A673 (cell line): ENCODE measurements at regions not wholly inside any gene's neighbourhood (a gene's known extent, or its start where the extent isn't known, plus 50 kb on each side); places are given as distances from the start of the nearest gene placed in this dataset.

ENCODE experiments used
- BruUV-seq: library from RNA; stranded (reverse); fragments of 400-500 nt; replicated peaks from 2 replicates; lab custom pipeline; 2021; lab: Mats Ljungman, UMichigan
- CTCF ChIA-PET: fragments of 300-600 bp; sonication (Branson Sonifier 250); formaldehyde crosslinking; loops from one replicate; lab custom pipeline; 2022; ENCODE audit warnings: antibody characterized with exemption; lab: Charles Lee
- POLR2A ChIA-PET: fragments of 300-600 bp; sonication (Branson Sonifier 250); formaldehyde crosslinking; loops from one replicate; lab custom pipeline; 2022; ENCODE audit warnings: antibody characterized with exemption; ENCODE audit not compliant: low non-redundant PET; lab: Charles Lee
- DNase-seq: peaks from one replicate; pipeline ENCODE4 v3.0.0-alpha.2; 2015; ENCODE audit warnings: low spot score
- H3K27ac ChIP-seq: fragments of 200-600 bp; sonication (generic); 2 replicates; pipeline ENCODE4 v1.5.1; 2016; ENCODE audit warnings: mixed run types, low read depth, mild to moderate bottlenecking, mixed read lengths, antibody characterized with exemption, low read length; ENCODE audit not compliant: poor library complexity, severe bottlenecking
- H3K27me3 ChIP-seq: fragments of 200-600 bp; sonication (generic); replicated peaks from 2 replicates; pipeline ENCODE4 v1.6.1; 2017; ENCODE audit warnings: mixed run types, low read depth, mild to moderate bottlenecking, mixed read lengths, antibody characterized with exemption, low read length; ENCODE audit not compliant: insufficient read depth, poor library complexity
- H3K36me3 ChIP-seq: fragments of 200-600 bp; sonication (generic); 2 replicates; pipeline ENCODE4 v1.6.1; 2016; ENCODE audit warnings: mixed run types, mild to moderate bottlenecking, mixed read lengths, antibody characterized with exemption, low read length; ENCODE audit not compliant: insufficient read depth, poor library complexity, severe bottlenecking
- H3K4me1 ChIP-seq: fragments of 200-600 bp; sonication (generic); 2 replicates; pipeline ENCODE4 v1.6.1; 2017; ENCODE audit warnings: mixed run types, mild to moderate bottlenecking, mixed read lengths, antibody characterized with exemption, low read length; ENCODE audit not compliant: insufficient read depth, poor library complexity, severe bottlenecking
- H3K4me3 ChIP-seq: fragments of 200-600 bp; sonication (generic); 2 replicates; pipeline ENCODE4 v1.5.1; 2016; ENCODE audit warnings: low read depth, mixed run types, mild to moderate bottlenecking, mixed read lengths, low read length; ENCODE audit not compliant: poor library complexity, severe bottlenecking
- H3K9me3 ChIP-seq: fragments of 200-600 bp; sonication (generic); 2 replicates; pipeline ENCODE4 v1.6.1; 2016; ENCODE audit warnings: mixed run types, low read depth, mild to moderate bottlenecking, mixed read lengths, antibody characterized with exemption, low read length; ENCODE audit not compliant: poor library complexity, severe bottlenecking
- EZH2 ChIP-seq: fragments of 200-600 bp; sonication (generic); IDR thresholded peaks from 2 replicates; pipeline ENCODE4 v1.6.1; 2017; ENCODE audit warnings: borderline replicate concordance, low read depth, mild to moderate bottlenecking, mixed read lengths, antibody characterized with exemption, low read length; ENCODE audit not compliant: poor library complexity, severe bottlenecking
- intact Hi-C: fragments of 100-400 bp; cut with micrococcal nuclease; formaldehyde crosslinking; loops from one replicate; pipeline ENCODE4 v1.10.0; 2022; ENCODE audit not compliant: unreplicated experiment
- TF ChIP-seq, protein P1 (sequence below): fragments of 300-800, 200-600 bp; sonication (generic); conservative IDR thresholded peaks from 2 replicates; pipeline ENCODE4 v1.5.1; 2017; ENCODE audit warnings: low read depth, mild to moderate bottlenecking, antibody characterized with exemption, low read length, moderate library complexity, mixed read lengths

- CTCF ChIA-PET, result no interaction called here
- H3K27me3 ChIP-seq, result peaks cover 57% of the 10 kb centered on the region
- H3K4me3 ChIP-seq, result no peak overlapping the region
- BruUV-seq, result no TSS peak
- no peak overlapping the region for H3K27ac ChIP-seq
- TF ChIP-seq EZH2, result no peak
- TF ChIP-seq, protein P1, sequence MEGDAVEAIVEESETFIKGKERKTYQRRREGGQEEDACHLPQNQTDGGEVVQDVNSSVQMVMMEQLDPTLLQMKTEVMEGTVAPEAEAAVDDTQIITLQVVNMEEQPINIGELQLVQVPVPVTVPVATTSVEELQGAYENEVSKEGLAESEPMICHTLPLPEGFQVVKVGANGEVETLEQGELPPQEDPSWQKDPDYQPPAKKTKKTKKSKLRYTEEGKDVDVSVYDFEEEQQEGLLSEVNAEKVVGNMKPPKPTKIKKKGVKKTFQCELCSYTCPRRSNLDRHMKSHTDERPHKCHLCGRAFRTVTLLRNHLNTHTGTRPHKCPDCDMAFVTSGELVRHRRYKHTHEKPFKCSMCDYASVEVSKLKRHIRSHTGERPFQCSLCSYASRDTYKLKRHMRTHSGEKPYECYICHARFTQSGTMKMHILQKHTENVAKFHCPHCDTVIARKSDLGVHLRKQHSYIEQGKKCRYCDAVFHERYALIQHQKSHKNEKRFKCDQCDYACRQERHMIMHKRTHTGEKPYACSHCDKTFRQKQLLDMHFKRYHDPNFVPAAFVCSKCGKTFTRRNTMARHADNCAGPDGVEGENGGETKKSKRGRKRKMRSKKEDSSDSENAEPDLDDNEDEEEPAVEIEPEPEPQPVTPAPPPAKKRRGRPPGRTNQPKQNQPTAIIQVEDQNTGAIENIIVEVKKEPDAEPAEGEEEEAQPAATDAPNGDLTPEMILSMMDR, result no peak
- no peak for DNase-seq
- no peaks in the 10 kb centered on the region for H3K4me1 ChIP-seq
- H3K9me3 ChIP-seq, result no peaks in the 10 kb centered on the region
- POLR2A ChIA-PET, result no interaction called here
- intact Hi-C loops, result no loop called here
- H3K36me3 ChIP-seq, result no peaks in the 10 kb centered on the region
These were observed 283.8 kb upstream of the DMRT1 start for GRCh38 chr9:557601-558201.

GRCh38 chr9:561427-561826 lies 280.1 kb upstream of the DMRT1 start:
- Histone ChIP-seq H3K36me3 (no peaks in the 10 kb centered on the region), H3K9me3 (no peaks in the 10 kb centered on the region), H3K4me1 (no peaks in the 10 kb centered on the region), H3K27ac (no peak overlapping the region), H3K4me3 (no peak overlapping the region), H3K27me3 (peaks cover 49% of the 10 kb centered on the region)
- ChIA-PET CTCF (no interaction called here), POLR2A (no interaction called here)
- intact Hi-C loops, result no loop called here
- TF ChIP-seq, protein P1, result no peak
- TF ChIP-seq EZH2, result no peak
- DNase-seq, result no peak
- no TSS peak for BruUV-seq

- POLR2A ChIA-PET, result no interaction called here
- intact Hi-C loops, result no loop called here
These were observed 278.3 kb upstream of the DMRT1 start for GRCh38 chr9:563200-563599.

More at GRCh38 chr9:563200-563599, 278.3 kb upstream of the DMRT1 start:
- no peak for DNase-seq
- H3K27me3 ChIP-seq, result peaks cover 32% of the 10 kb centered on the region
- CTCF ChIA-PET, result no interaction called here
- no peak overlapping the region for H3K4me3 ChIP-seq
- TF ChIP-seq EZH2, result no peak
- TF ChIP-seq, protein P1, result no peak
- H3K4me1 ChIP-seq, result no peaks in the 10 kb centered on the region
- no TSS peak for BruUV-seq
- no peak overlapping the region for H3K27ac ChIP-seq
- no peaks in the 10 kb centered on the region for H3K36me3 ChIP-seq
- H3K9me3 ChIP-seq, result peaks cover 9% of the 10 kb centered on the region
